B cell (primary cell): ENCODE measurements at regions not wholly inside any gene's neighbourhood (a gene's known extent, or its start where the extent isn't known, plus 50 kb on each side); places are given as distances from the start of the nearest gene placed in this dataset.

Experiments used
- EZH2 ChIP-seq: IDR thresholded peaks from 2 replicates; pipeline ENCODE4 v1.6.1; 2012; ENCODE audit warnings: borderline replicate concordance, low read depth, mild to moderate bottlenecking, moderate library complexity, low read length; ENCODE audit not compliant: insufficient read depth, poor library complexity, severe bottlenecking
- TF ChIP-seq, protein P1 (sequence below): fragments of 200-600 bp; IDR thresholded peaks from one replicate; pipeline ENCODE4 v1.8.0; 2022; ENCODE audit warnings: antibody characterized with exemption, mild to moderate bottlenecking

DNA sequence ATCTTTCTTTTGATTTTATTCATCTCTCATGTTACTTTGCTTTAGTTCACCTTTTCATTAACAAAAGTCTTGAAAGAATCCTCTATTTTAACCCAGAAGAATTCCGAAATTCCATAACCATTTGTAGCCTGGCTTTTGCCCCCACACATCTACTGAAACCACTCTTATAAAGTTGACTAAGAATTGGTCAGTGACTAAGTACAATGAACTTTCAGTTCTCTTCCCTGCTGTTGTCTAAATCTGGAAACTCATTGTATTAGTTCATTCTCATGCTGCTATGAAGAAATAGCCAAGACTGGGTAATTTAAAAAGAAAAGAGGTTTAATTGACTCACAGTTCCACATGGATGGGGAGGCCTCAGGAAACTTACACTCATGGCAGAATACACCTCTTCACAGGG, 49.9 kb upstream of the PNPT1 start:
- TF ChIP-seq, protein P1, sequence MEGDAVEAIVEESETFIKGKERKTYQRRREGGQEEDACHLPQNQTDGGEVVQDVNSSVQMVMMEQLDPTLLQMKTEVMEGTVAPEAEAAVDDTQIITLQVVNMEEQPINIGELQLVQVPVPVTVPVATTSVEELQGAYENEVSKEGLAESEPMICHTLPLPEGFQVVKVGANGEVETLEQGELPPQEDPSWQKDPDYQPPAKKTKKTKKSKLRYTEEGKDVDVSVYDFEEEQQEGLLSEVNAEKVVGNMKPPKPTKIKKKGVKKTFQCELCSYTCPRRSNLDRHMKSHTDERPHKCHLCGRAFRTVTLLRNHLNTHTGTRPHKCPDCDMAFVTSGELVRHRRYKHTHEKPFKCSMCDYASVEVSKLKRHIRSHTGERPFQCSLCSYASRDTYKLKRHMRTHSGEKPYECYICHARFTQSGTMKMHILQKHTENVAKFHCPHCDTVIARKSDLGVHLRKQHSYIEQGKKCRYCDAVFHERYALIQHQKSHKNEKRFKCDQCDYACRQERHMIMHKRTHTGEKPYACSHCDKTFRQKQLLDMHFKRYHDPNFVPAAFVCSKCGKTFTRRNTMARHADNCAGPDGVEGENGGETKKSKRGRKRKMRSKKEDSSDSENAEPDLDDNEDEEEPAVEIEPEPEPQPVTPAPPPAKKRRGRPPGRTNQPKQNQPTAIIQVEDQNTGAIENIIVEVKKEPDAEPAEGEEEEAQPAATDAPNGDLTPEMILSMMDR = no peak
- no peak for TF ChIP-seq EZH2
